HG03097 (cell line): ENCODE measurements at regions not wholly inside any gene's neighbourhood (a gene's known extent, or its start where the extent isn't known, plus 50 kb on each side); places are given as distances from the start of the nearest gene placed in this dataset.

Experiments
- ATAC-seq: cut with Tn5 transposase; IDR thresholded peaks from one replicate; pipeline ENCODE4 v1.9.1; 2021; ENCODE audit not compliant: unreplicated experiment, low FRiP score

DNA sequence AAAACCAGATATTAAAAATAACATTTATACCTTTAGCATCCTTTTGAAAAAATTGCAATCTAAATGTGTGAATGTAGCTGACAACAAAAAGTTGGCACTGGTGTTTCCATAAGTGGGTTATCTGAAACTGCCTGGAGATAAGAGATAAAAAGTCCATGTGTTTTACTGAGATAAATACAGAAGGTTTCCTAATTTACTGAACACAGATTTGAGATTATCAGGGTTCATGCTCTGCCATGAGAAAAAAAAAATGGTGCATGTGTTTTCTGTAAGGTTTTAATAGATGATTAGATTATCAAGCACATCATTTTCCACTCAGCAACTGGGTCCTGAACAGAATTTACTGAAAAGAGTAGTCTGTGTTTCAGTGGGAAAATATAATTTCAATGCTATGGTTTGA is 326.2 kb upstream of the SLIT2 start:
- ATAC-seq = no peak

- no peak for ATAC-seq
Measured at GRCh38 chr4:19924761-19925160, 326.9 kb upstream of the SLIT2 start.

DNA sequence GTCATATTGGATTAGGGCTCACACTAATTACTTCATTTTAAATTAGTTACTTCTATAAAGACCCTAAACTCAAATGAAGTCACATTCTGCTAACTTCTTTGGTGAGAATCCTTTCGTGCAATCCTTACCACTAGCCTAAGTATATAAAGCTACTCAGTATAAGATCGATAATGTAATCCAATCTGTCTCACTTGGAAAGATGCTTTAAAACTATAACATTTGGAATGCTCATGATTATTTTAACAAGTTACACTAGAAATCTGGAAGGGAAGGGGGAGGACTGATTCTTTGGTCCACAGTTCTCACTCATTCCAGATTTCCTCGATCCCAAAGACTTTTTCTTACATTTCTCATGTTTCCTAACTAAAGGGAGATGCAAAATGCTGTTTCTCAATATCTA is 336.4 kb upstream of the SLIT2 start:
- ATAC-seq = no peak

DNA sequence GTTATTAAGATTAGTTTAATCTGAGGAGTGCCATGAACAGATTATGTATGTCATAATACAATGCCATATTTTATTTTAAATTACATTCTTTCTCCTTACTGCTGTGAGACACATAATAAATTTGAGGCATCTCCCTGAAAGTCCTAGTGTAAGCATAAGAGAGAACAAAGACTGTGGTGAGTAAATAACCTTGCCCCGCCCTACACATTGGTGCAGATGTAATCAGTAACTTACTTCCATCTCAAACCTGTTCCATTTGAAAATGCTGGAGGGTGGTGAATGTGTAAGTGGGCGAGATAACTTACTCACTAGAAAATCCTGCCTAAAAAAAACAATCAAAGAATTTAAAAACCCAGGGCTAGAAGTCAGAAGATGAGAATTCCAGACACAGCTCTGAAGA is 338.1 kb upstream of the SLIT2 start:
- no peak for ATAC-seq

- no peak for ATAC-seq
Measured at GRCh38 chr4:19910861-19911525, 340.7 kb upstream of the SLIT2 start.

- no peak for ATAC-seq
Measured at GRCh38 chr4:19905024-19905423, 346.7 kb upstream of the SLIT2 start.

DNA sequence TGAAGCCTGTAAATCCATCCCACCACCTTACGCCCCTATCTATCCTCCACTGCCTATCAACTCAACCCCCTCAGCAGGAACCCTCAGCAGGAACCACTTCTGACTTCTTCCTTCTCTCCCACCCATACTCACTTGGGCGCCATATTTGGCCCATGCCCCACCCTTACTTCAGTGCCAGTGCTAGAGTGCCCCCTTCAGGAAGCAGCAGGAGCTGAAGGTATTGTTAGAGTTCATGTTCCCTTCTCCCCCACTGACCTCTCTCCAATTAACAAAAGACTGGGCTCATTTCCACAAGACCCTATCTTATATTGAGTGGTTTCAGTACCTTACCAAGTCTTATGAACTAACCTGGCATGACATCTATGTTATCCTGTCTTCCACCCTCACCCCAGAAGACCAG is 363.1 kb upstream of the SLIT2 start:
- no peak for ATAC-seq

DNA sequence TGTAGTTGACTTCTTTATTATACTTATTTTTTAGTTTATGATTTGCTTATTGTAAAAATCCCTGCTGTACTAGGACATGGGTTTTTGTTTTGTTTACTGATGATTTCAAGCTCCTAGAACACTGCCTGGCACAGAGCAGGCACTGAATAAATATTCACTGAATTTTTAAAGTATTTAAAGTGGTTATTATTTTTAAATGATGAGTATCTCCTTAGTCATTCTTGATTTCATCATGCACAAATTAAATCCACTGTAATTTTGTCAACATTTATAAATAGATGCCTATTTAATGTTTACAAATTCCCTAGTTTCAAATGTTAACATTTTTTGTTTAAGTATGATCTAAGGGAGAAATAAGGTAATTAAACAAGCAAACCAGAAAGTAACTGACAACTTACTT is 367.9 kb upstream of the SLIT2 start:
- no peak for ATAC-seq

DNA sequence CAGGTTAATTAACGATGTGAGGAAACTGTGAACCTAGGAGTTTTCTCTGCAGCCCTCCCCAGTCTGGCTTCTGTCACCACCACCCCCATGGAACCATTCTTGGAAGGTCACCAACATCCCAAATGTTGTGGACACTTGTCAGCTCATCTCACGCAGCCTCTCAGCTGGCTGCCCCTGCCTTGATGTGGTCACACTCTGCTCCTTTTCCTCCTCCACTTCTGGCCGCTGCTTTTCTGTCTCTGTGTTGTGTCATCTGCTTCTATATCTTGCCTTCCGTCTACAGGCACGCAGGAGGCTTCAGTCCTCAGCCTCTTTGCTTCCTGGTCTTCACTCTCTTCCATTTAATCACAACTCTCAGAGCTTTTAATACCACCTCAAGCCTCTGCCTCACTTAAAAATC is 371.5 kb upstream of the SLIT2 start:
- ATAC-seq = no peak

- no peak for ATAC-seq
Measured at GRCh38 chr4:19879330-19879729, 372.4 kb upstream of the SLIT2 start.

DNA sequence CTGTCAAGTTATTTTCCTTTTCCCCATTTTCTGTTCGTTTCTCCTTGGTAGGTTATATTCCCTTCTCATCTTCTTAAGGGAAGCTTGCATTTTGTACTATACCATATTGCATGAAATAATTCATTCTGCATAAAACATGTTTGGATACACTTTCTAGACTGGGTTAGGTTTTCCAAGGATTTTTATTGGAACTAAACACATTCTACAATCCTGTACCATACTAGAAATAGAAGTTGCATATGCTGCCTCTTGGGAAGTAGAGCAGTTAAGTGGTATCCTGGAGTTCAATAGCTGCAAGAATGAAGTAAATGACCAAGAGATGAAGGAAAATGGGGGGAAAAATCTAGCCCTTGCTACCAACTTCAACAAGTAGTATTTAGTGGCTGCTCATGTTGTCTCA is 393.7 kb upstream of the SLIT2 start:
- ATAC-seq = no peak

DNA sequence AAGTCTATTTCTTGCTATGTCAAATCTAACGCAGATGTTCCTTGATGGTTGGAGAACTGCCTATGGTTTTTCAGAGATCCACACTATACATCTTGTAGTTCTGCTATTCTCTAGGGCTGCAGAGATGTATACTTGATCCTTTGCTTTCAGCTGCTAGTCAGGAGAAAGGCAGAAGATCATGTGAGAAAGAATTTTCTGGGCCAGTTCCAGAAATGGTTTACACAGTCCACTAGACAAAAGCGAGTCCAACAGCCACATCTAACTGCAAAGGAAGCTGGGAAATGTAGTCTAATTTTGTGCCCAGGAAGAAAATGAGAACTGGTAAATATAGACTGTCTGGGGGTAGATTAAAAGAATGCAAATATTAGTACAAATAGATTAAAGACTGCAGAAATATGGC is 394.3 kb upstream of the SLIT2 start:
- no peak for ATAC-seq

- no peak for ATAC-seq
Measured at GRCh38 chr4:19850909-19851308, 400.8 kb upstream of the SLIT2 start.

DNA sequence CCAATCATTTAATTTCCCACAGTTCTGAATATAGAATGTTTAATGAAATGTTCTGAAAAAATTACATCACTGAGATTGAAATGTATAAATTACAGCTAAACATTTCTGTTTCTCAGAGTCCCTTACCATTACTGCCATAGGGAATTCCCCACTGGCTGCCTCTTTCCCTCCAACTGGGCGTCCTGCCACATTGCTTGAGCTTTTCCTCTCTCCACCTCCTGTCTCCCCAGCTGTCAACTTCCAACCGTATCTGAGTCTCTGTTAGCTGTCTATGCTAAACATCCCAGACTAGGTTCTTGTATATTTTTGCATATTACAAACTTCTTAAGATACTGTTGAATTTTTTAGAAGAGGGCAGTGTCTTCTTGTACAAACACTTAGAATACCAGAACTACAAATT is 407.3 kb upstream of the SLIT2 start:
- ATAC-seq = no peak

DNA sequence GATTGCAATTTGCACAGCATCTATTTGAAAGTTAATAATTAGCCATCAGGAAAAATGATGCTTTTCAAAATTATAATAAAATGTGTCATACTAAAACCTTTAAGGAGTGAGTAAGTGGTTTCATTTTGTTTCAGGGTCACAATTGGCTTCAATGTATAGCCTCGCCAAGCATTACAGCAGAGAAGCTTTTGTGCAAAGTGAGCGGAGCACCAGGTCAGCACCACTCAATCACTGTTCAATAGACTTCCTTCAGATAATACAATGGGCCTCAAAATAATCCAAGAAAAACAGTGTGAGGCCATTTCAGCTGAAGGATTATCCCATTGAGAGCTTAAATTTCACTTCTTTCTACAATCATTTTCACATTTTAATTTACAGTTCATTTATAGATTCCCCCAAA is 409.2 kb upstream of the SLIT2 start:
- no peak for ATAC-seq

GRCh38 chr4:19838858-19839257 is 412.8 kb upstream of the SLIT2 start:
- ATAC-seq = no peak

- no peak for ATAC-seq
Measured at GRCh38 chr4:19835429-19835828, 416.3 kb upstream of the SLIT2 start.

- ATAC-seq = no peak
Measured at GRCh38 chr4:19832411-19832810, 419.3 kb upstream of the SLIT2 start.

DNA sequence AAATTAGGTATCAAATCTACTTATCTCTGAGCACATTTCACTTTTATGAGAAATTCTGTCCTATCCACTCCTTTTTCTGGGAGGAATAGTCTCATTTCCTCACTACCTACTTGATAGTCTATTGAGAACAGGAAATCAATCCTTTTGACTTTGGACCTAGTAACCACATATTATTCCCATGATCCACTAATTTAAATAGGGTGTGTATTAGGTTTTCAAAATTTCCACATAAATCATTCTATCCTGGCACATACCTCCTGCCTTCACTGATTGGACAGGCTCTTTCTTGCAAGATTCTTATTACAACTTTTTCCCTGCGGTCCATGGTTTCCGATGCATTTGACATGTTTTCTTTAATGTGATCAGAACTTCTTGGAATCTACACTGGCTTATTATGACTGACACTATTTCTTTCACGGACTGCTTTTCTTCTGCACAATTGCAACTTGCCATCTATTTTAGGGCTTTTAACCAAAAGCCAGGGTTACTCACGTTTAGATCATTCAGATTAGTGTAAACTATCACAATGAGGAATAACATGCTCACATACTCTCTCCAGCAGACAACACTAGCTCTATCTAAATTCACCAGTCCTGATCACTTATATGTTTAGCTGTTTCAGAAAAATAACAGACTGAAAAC is 419.9 kb upstream of the SLIT2 start:
- no peak for ATAC-seq

DNA sequence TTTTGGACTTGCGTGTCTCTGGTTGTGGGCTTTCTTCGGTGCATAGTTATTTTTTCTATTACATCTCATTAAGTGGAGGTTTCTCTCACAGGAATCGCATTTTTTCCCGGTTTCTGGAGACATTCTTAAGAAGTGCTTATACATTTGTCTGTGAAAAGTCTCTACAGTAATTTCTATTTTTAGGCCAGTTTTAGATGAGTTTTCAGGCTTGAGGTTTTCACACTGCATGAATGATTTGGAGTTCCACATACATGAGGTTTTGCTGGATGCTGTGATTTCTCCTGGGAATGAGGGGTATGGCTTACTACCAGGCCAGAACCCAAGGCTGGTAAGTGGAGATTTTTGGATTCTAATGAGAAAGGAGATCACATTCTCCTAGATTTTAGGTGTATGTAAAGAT is 422.6 kb upstream of the SLIT2 start:
- no peak for ATAC-seq

DNA sequence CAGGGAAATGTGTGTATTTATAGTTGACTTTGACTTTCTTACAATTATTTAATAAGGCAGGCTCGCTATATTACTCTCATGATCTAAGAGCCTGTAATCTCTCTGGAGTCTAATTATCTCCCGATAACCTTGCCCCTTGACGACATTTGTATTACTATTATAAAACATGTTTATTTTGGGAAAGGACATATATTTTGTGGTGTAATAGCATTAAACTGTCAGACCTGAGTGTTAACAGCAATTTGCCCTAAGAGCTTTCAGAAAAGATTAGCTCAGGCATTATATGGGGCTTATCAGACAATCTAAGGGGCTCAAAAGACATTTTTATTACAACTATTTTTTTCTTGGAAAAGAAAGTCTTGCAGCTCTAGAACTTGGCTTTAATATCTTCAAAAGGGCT is 427.9 kb upstream of the SLIT2 start:
- no peak for ATAC-seq

DNA sequence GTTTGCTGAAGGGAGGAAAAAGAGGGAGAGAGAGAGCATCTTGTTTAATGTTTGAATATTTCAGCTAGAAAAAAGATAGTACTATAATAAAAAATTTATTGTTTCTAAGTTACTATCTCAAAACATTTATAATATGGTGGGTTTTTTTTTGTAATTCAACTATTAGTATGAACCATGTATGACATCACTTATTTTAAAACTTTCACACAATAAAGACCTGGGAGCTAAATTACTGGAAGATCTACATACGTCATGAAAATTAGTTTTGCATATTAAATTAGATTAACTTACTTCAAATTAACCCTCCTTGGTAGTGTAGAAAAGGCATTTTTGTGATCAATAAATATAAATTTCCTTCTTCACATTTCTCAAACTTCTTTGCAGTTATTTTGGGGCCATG is 432.0 kb upstream of the SLIT2 start:
- ATAC-seq = no peak

GRCh38 chr4:19809989-19810388 is 441.7 kb upstream of the SLIT2 start:
- no peak for ATAC-seq
